HG02973 (cell line): ENCODE measurements at regions not wholly inside any gene's neighbourhood (a gene's known extent, or its start where the extent isn't known, plus 50 kb on each side); places are given as distances from the start of the nearest gene placed in this dataset.
"Not testable (repeated sequence)": the region's sequence is repeated elsewhere in the genome, so short reads cannot be mapped to it uniquely, and the experiment has no call there.

Source experiments
- ATAC-seq: cut with Tn5 transposase; IDR thresholded peaks from one replicate; pipeline ENCODE4 v1.9.1; 2021; ENCODE audit warnings: moderate library complexity; ENCODE audit not compliant: unreplicated experiment

DNA sequence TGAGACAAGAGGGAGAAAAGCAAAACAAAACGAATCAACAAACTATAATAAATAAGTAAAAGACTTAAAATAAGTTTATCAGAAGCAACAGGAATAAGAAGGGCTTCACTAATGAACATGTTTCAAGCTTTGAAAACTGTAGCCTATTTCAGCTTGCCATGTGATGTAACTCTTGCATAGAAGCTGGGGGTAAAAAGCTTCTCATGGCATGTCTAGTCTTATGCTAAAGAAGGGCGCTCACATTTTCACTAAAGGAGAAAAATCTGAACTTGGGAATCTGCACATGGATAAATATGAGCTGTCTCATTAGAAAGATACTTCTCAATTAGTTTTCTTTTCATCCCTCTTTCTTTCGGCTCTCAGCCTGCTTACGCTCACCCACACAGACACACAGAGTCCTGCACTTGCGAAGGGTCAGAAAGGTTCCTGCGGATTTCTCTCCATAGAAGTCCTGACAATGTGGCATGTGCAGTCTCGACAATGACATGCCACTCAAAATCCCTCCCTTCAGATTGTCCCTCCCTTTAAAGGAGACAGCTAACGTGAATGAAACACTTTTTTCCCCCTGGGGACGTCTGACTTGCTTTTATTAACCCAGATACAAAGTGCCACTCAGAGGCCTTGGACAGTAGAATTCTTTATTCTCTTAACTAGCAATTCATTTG is 568.9 kb upstream of the NR2F2 start:
- no peak for ATAC-seq

DNA sequence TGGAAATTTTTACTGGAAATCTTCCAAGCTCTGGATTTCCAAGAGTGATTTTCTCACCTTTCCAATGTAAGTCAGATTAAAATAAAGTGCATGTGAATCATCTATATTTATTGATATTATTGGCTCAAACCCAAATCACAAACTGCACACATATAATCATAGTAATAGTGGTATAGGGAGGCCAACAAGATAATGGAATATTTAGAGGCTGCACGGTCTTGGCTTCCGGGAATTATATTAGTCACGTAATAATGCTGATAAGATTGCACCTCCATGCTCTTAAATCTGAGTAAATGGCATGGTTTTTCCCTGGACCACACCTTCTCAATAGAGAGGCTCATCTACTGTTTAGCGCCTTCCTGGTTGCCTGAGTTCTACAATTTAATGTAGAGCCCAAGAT is 567.1 kb upstream of the NR2F2 start:
- ATAC-seq: no peak

DNA sequence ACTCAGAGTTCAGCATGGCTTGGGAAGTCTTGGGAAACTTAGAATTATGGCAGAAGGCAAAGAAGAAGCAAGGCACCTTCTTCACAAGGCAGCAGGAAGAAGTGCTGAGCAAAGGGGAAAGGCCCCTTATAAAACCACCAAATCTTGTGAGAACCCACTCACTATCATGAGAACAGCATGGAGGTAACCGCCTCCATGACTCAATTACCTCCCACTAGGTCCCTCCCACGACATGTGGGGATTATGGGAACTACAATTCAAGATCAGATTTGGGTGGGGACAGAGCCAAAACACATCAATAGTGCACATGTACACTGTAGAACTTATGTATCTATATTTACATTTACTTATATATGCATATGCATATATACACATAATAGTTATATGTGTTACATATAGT is 565.3 kb upstream of the NR2F2 start:
- ATAC-seq: no peak

DNA sequence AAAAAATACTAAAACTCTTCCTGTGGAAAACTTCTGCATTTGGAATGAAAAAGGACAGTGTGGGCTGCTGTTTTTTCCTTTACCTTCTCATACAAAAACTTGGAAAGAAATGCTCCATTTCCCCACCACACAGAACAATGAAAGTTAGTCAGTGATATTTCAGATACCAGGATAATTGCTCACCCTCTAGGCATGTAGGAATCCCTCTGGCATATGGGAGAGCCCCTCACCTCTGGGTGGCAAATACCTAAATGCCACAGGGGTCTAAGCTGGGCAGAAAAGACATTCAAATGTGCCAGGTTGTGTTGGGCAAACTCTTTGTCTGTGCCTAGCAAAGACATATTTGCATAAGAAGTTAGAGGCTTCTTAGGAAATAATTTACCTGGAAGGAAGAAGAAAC is 560.3 kb upstream of the NR2F2 start:
- no peak for ATAC-seq

DNA sequence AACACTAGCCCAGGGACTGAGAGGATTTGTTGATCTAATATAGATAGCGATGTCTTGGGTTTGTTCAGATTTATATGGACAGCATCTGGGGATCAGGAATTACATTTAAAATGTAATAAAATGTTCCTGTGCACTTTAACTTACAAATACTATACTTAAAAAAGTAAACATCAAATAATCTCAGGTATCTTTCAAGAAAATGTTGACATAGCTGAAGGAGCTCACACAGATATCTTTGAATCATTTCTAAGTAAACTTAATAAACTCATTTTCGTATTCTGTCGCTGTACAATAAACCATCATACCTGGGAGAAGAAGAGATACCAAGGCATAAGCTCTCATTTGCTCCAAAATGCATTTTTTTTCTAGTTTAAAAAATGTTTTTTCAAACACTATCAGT is 557.5 kb upstream of the NR2F2 start:
- no peak for ATAC-seq

DNA sequence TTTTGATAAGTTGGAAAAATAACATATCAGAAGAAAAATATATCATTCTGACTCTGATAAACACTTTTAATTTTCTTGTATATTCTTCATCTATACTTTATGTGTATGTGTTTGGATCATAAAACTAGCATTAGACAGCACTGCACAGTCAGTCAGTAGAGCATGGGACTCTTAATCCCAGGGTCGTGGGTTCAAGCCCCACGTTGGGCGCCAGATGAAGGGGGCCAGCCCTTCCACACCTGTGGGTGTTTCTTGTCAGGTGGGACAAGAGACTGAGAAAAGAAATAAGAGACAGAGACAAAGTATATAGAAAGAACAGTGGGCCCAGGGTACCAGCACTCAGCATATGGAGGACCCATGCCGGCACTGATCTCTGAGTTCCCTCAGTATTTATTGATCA is 546.0 kb upstream of the NR2F2 start:
- ATAC-seq: no peak

DNA sequence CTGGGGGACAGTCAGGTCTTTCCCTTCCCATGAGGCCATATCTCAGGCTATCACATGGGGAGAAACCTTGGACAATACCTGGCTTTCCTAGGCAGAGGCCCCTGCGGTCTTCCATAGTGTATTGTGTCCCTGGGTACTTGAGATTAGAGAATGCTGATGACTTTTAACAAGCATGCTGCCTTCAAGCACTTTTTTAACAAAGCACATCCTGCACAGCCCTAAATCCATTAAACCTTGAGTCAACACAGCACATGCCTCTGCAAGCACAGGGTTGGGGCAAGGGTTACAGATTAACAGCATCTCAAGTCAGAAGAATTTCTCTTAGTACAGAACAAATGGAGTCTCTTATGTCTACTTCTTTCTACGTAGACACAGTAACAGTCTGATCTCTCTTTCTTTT is 545.2 kb upstream of the NR2F2 start:
- ATAC-seq: not testable (repeated sequence)

DNA sequence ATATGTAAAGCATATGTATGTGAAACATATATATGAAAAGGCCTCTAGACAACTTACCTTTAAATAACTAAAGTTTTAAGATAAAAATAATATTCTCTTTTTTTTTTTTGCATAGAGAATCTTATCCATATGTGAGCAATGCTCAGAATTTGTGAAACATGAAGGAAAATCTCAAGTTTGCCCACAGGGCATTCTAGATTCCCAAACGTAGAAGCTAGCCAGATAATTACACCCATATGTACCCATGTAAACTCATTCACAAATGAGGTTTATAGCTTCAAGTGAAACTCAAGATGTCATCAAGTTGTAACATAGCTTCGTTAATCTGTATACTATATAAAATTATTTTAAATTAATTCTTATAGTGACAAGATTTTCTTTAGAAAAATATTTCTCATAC is 537.3 kb upstream of the NR2F2 start:
- no peak for ATAC-seq

DNA sequence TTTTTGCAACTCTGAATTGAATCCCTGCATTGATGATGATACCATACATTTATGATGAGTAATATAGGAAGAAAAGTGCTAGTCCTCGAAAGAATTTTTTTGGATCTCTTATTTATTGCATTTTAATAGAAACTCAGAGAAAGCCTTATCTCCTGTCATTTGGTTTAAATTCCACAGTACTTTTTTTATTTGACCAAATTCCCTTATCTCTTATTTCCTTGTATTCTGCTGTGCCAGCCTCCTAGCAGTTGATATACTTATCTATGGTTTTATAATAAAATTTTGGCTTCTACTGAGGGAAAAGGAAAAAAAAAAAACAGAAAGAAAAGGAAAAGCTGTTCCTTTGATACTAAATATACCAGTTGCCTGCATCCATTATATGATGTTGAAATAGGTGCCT is 535.1 kb upstream of the NR2F2 start:
- no peak for ATAC-seq

DNA sequence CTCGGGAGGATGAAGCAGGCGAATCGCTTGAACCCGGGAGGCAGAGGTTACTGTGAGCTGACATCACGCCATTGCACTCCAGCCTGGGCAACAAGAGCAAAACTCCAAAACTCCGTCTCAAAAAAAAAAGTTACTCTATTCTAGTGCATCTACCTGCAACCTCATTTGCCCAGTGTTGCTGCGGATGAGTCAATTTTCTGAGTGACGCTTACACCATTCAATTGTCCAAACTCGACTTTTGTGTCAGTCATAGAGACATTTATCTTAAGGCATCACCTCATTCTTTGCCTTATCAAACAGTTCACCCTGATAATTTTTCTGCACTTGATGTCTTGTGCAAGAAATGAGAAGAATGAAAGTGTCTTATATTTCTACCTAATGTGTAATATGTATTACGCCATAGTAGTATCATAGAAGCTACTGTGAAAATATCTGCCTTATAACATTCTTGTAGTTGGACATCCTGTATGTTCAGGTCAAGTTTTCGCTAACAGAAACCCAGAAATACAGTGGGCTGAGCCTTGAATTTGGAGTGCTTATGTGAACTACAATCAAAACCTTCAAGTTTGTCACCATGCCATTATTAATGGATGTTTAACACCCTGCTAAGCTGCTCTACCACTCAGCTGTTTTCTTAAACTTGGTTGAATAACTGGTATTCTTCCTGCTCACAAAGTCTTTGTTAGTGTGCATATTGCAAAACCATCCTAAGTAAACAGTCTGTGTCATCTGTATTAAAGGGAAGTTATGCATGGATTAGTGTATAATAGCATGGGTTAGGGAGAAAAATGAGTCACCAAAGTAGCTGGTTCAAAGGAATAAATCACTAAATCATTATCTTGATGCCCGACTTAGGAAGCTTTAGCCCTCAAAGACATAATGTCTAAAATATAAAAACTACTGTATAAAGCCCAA is 531.0 kb upstream of the NR2F2 start:
- ATAC-seq: no peak

DNA sequence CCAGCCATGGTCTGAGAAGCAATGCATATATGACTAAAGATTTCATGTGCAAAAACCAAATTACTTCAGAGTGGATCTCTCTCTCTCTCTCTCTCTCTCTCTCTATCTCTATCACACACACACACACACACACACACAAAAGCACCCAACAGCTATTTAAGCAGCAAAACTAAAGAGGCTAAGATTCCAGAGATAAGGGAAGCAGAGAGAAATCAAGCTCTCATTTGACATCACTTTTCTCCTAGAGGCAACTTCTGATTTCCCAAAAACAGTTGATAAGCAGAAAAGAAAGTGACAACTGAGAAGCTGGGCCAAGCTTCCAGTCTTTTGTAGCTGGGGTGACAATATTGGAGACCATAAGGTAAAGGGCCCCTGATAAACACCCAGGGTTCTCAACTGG is 526.0 kb upstream of the NR2F2 start:
- no peak for ATAC-seq

DNA sequence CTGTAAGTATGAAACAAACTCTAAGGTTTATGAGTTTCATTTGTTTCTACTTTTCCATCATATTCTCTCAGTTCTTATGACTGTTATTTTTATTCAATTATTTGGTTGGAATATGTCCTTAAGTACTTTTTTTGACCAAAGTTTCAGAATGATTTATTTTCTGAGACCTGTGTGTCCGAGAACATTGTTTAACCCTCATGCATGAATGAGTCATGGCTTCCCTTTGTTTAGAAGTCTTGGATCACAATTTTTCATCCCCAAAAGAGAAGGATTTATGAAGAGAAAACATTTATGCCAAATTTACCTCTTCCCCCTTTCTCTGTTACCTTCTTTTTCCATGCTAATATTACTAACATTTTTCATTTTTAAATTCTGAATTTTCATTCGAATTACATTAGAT is 518.0 kb upstream of the NR2F2 start:
- no peak for ATAC-seq

DNA sequence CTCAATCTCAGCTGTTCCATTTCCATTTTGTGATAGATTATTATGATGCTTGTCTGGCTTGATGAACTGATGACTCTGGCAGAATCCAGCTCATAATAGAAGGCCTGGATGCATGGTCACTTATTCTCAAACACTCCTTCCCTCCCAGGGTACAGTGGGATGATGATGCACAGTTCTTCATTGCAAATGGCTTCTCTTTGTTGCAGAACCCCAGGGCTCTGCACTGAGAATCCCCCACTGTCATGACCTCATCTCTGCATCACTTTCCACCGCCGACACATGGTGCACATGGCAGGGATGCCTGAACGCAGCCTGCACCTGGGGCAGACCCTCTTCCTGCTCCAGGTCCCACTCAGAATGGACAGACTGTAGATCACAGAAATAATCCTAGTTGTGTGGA is 515.6 kb upstream of the NR2F2 start:
- no peak for ATAC-seq

DNA sequence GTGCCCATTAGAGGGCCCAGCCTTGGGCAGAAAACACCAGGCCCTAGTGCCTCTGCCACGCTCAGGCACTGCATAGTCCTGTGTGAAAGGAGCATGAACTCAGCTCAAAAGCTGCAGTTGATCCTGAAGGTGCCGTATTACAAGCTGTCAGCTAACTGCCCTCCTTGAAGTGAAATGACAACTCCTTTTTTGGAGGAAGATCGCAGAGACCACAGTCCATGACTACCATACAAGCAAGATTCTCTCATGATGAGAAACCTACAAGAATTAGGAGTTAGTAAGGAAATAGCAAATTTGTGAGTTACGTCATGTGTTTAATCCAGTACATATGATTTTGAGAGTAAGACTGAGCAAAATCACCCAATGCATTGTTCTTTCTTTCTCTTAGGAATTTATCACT is 513.9 kb upstream of the NR2F2 start:
- ATAC-seq: no peak

DNA sequence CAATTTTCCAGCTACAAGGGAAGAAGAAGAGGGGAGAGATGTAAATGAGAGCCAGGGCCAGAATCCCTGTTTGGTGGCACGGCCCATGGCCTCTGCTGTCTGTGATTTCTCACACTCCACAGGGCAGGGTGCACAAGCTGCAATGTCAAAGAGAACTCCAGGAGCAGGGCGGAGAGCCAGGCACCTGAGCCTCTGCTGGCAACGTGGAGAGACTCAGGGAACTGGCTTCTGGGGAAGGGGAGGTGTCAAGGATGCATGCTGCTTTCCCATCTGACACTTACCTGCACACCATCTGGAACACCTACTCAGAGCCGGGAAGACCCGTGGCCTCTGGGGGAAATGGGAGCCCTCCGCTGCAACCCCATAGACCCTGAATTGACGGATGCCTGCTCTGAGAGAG is 507.5 kb upstream of the NR2F2 start:
- no peak for ATAC-seq

DNA sequence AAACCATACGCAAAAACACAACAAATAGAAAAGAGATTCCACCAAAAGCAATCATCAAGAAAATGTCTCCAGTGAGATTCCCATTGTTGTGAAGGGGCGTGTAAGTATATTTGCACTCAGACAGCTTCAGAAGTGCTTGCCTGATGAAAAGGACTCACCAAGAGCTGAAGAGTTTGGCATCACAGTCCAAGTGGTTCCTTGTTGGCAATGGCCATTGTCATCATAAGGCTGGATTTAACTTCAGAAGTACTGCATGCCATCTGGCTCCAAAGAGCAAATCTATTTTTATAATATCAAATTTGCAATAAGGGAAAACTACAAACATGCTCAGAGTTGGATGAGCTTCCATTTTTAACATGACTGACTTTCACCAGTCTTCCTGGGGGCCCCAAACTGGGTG is 505.3 kb upstream of the NR2F2 start:
- ATAC-seq: no peak

DNA sequence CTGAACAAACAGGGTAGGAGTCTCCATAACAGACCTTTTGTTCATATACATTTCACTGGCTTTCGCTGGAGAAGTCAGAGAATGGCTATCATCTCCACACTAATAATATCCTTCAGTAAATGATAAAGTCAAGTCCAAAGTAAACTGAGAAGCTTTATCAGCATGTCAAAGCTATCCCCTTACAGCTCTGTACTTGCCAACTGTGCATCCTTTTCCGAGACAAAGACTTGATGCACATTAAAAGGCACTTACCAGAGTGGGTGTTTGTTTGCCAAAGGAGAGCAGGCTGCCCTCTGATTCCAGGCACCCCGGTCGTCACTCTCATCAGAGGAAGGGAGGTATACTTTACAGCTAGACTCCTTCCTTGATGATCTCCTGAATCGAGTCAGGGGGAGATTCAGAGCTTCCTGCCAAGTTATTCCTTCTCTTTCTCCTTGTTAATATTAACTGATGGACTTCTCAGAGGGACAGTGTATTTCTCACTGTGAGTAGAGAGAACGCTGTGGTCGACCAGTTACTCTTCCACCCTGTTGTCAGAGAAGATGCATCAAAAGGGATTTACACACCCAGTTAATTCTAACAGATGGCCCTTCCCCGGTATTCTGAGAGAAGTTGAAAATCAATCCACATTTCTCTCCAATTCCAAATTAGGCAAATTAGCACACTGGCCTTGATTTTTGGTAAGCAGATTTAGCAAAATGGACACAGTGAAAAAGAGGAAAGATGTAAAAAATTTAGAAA is 504.7 kb upstream of the NR2F2 start:
- no peak for ATAC-seq

DNA sequence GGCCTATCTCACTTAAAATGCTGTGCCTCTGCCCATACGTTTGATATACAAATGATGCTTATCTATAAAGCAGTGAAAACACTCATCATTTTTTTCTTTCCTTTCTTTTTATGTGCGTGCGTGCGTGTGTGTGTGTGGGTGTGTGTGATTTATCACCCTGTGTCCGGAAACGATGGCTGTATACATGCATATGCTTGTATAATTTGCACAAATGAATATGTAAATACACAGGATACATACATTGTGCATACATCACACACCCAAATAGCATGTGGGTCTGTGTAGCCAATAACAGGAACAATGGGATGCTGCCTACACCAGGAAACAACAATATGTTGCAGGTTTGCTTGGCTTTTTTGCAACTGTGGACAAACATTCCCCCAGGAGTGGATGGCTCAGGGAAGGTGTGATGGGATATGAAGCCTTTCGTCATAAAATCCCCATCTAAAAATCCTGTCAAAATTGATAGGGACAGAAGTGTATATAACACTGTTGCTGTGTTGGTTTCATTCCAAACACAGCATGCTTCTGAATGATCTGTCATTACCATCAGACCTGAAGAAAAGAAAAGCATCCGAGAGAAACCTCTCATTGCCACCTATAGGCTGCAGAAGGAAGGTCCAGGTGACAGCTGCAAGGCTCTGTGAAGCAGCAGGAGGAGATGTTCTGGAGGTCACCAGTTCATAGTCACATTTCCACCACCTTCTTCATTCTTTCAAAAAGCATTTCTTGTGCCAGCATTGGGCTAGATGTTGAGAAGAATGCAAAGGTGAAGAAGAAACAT is 503.9 kb upstream of the NR2F2 start:
- ATAC-seq: no peak

DNA sequence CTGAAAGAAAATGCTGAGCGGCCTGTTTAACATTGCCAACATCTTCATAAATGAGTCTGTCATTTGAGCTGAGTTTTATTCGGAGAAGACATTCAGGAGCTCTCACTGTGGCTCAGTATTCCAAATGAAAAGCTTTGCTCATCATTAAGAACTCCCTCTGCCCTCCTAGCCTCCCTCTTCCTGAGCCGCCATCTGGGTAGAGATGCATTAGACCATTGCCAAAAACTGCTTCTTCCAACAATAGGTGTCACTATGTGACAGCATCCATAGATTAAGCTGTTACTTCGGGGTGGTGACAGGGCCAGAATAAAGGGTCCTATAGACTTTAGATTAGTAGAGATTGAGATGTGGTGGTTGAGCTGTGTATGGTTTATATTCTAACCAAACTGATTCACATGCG is 501.4 kb upstream of the NR2F2 start:
- no peak for ATAC-seq

DNA sequence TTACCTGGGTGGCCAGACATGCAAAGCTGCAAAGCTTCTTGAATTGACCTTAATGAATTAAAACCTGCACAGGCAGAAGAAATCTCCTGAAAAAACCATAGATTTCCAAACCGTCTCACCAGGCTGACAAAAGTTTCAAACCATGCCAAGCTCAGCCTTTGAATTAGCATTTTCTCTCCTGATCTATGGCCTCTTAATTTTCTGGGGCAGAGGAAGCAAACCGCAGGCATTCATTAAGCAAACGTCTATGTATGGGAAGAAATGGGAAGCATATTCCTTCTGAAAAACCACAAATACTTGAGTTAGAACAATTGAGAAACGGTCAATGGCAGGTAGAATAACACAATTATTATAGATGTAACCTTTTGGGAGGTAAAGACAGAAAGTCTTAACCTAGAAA is 500.2 kb upstream of the NR2F2 start:
- no peak for ATAC-seq

DNA sequence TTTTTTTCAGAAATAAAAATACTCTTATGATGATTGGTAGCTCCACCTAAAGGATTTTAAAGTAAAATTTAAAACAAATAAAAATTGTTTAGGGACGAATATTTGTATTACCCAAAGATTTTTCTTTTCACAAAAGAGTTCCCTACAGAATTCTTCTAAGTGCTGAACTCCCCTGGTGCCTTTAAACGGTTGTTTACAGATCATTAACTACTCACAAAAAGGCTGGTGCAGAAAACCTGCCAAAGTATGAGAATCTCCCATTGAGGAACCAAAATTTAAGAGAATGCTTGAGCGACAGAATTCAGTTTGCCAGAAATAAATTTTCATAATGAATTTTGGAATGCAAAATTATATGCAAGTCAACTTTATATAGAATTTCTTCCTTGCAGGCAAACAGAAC is 497.8 kb upstream of the NR2F2 start:
- no peak for ATAC-seq
